K562 (cell line): ENCODE measurements at regions not wholly inside any gene's neighbourhood (a gene's known extent, or its start where the extent isn't known, plus 50 kb on each side); places are given as distances from the start of the nearest gene placed in this dataset.

Source experiments
- CAMTA2 ChIP-seq: fragments of 250-450 bp; sonication (Bioruptor Pico); conservative IDR thresholded peaks from 2 replicates; pipeline ENCODE4 v1.5.1; 2022
- CTCF ChIP-seq, 3 experiments: IDR thresholded peaks in 2 of 3; conservative IDR thresholded peaks in 1 of 3; 2 replicates each; pipeline ENCODE4 v1.5.1; 2011 to 2012; ENCODE audit warnings: low read length in 3 of 3, mild to moderate bottlenecking in 3 of 3, control low read depth in 2 of 3, improper control_type of control experiment in 1 of 3, inconsistent platforms in 1 of 3, low read depth in 1 of 3, mixed read lengths in 1 of 3, moderate library complexity in 1 of 3; ENCODE audit not compliant: insufficient read depth in 2 of 3
- E2F1 ChIP-seq: sonication (generic); formaldehyde crosslinking; IDR thresholded peaks from 2 replicates; pipeline ENCODE4 v1.8.1; 2023; ENCODE audit warnings: mild to moderate bottlenecking, missing genetic modification reagents, moderate library complexity
- ETV1 ChIP-seq: fragments of 450-650 bp; conservative IDR thresholded peaks from 2 replicates; pipeline ENCODE4 v1.6.1; 2016; ENCODE audit warnings: missing genetic modification characterization, control low read depth, low read depth, missing compliant biosample characterization
- FOS ChIP-seq: IDR thresholded peaks from 3 replicates; pipeline ENCODE4 v1.6.1; 2011; ENCODE audit not compliant: insufficient read length; ENCODE audit errors: extremely low read depth
- GABPB2 ChIP-seq: fragments of 250-450 bp; sonication (Bioruptor Pico); conservative IDR thresholded peaks from 2 replicates; pipeline ENCODE4 v1.5.1; 2021; ENCODE audit warnings: mild to moderate bottlenecking
- HMGN3 ChIP-seq: IDR thresholded peaks from 2 replicates; pipeline ENCODE4 v1.6.1; 2011; ENCODE audit warnings: borderline replicate concordance, low read depth, mild to moderate bottlenecking, mixed read lengths, low read length; ENCODE audit not compliant: insufficient read length; ENCODE audit errors: extremely low read depth
- IFI16 ChIP-seq: fragments of 250-450 bp; sonication (Bioruptor Pico); IDR thresholded peaks from 2 replicates; pipeline ENCODE4 v2.1.2; 2022; ENCODE audit warnings: mild to moderate bottlenecking, inconsistent platforms
- MED1 ChIP-seq: sonication (generic); formaldehyde crosslinking; IDR thresholded peaks from 2 replicates; pipeline ENCODE4 v1.8.1; 2023; ENCODE audit warnings: missing genetic modification reagents, borderline replicate concordance
- MITF ChIP-seq: IDR thresholded peaks from 2 replicates; pipeline ENCODE4 v1.6.1; 2014; ENCODE audit warnings: antibody characterized with exemption
- NCOA6 ChIP-seq: fragments of 450-650 bp; IDR thresholded peaks from 2 replicates; pipeline ENCODE4 v1.6.1; 2017; ENCODE audit warnings: mild to moderate bottlenecking
- NEUROD1 ChIP-seq: fragments of 150-350 bp; IDR thresholded peaks from 2 replicates; pipeline ENCODE4 v1.6.1; 2014; ENCODE audit warnings: borderline replicate concordance, low read length, low read depth; ENCODE audit not compliant: partially characterized antibody
- PTTG1 ChIP-seq: fragments of 450-650 bp; IDR thresholded peaks from 2 replicates; pipeline ENCODE4 v1.6.1; 2016; ENCODE audit warnings: low read depth, mild to moderate bottlenecking, missing genetic modification characterization, missing compliant biosample characterization
- RBBP5 ChIP-seq: fragments of 200-600 bp; sonication (generic); IDR thresholded peaks from 2 replicates; pipeline ENCODE4 v1.6.1; 2012; ENCODE audit warnings: borderline replicate concordance, mild to moderate bottlenecking, low read length, control low read depth, inconsistent platforms; ENCODE audit not compliant: insufficient read depth, poor library complexity, severe bottlenecking
- TAF15 ChIP-seq: fragments of 200-400 bp; formaldehyde crosslinking; IDR thresholded peaks from 2 replicates; pipeline ENCODE4 v1.6.1; 2017; ENCODE audit warnings: mild to moderate bottlenecking, low read depth, low read length, moderate library complexity
- USF1 ChIP-seq: sonication (generic); formaldehyde crosslinking; IDR thresholded peaks from 2 replicates; pipeline ENCODE4 v1.9.0; 2022; ENCODE audit warnings: mild to moderate bottlenecking, missing genetic modification reagents
- ZBTB8A ChIP-seq: fragments of 450-650 bp; IDR thresholded peaks from 2 replicates; pipeline ENCODE4 v1.6.1; 2018; ENCODE audit warnings: mild to moderate bottlenecking, moderate library complexity; ENCODE audit not compliant: partially characterized antibody
- ZEB2 ChIP-seq: fragments of 450-650 bp; IDR thresholded peaks from 2 replicates; pipeline ENCODE4 v1.6.1; 2016
- ZNF121 ChIP-seq: sonication (generic); formaldehyde crosslinking; conservative IDR thresholded peaks from 2 replicates; pipeline ENCODE4 v1.8.0; 2022; ENCODE audit warnings: missing genetic modification reagents
- ZNF280A ChIP-seq: fragments of 450-650 bp; IDR thresholded peaks from 2 replicates; pipeline ENCODE4 v1.6.1; 2018; ENCODE audit warnings: mild to moderate bottlenecking, low read depth; ENCODE audit not compliant: partially characterized antibody
- ZNF3 ChIP-seq: fragments of 250-450 bp; sonication (Bioruptor Pico); IDR thresholded peaks from 2 replicates; pipeline ENCODE4 v1.5.0; 2021; ENCODE audit warnings: mild to moderate bottlenecking, moderate library complexity

GRCh38 chr6:146915671-146916127 lies 288.5 kb upstream of the STXBP5 start (continued):
- no peak for TF ChIP-seq RBBP5
- no peak for TF ChIP-seq NCOA6
- TF ChIP-seq MITF: no peak
- TF ChIP-seq PTTG1 (tag): peak; percentile 78
- no peak for TF ChIP-seq FOS
- no peak for TF ChIP-seq HMGN3
- TF ChIP-seq ETV1: peak; percentile 73; the same call in 1 of the 2 replicates
- no peak for TF ChIP-seq NEUROD1
- no peak for TF ChIP-seq TAF15
- TF ChIP-seq ZEB2: no peak
- no peak for TF ChIP-seq ZNF121 (CRISPR knock-in tag)
- TF ChIP-seq MED1: no peak
- no peak for TF ChIP-seq USF1 (CRISPR knock-in tag)
- no peak for TF ChIP-seq CAMTA2 (CRISPR knock-in tag)
- no peak for TF ChIP-seq CTCF (IDR thresholded peaks at IDR 0.05 in 2 of 3, conservative IDR thresholded peaks at IDR 0.05 in 1 of 3; ENCODE audit: insufficient read depth in 2 of 3, low read depth in 1 of 3, low read length in 3 of 3)
- no peak for TF ChIP-seq GABPB2 (CRISPR knock-in tag)
- no peak for TF ChIP-seq ZNF280A
- TF ChIP-seq ZBTB8A: no peak
- no peak for TF ChIP-seq E2F1
- peak; percentile 53; the same call in 1 of the 2 replicates for TF ChIP-seq IFI16 (CRISPR knock-in tag)
- no peak for TF ChIP-seq ZNF3 (CRISPR knock-in tag)
